ENCODE measurements at regions not wholly inside any gene's neighbourhood (a gene's known extent, or its start where the extent isn't known, plus 50 kb on each side); places are given as distances from the start of the nearest gene placed in this dataset.

- peak in 1 of 5 experiments; percentile 37 for TF ChIP-seq CTCF (IDR thresholded peaks at IDR 0.05 in 4 of 5, conservative IDR thresholded peaks at IDR 0.05 in 1 of 5)
- TF ChIP-seq POLR2A (IDR thresholded peaks at IDR 0.05), result no peak
These were observed 481.1 kb upstream of the ZNF608 start for GRCh38 chr5:125227333-125228095.

Measured in gastrocnemius medialis (tissue), 4 donors.